CD8-positive, alpha-beta memory T cell (primary cell): ENCODE measurements at regions not wholly inside any gene's neighbourhood (a gene's known extent, or its start where the extent isn't known, plus 50 kb on each side); places are given as distances from the start of the nearest gene placed in this dataset.
"Not testable (repeated sequence)": the region's sequence is repeated elsewhere in the genome, so short reads cannot be mapped to it uniquely, and the experiment has no call there.

Experiments used
- CTCF ChIA-PET: fragments of 350-600 bp; sonication (Branson Sonifier 250); formaldehyde crosslinking; loops from one replicate; lab custom pipeline; 2021; ENCODE audit warnings: antibody characterized with exemption; lab: Charles Lee
- POLR2A ChIA-PET: fragments of 350-600 bp; sonication (Branson Sonifier 250); formaldehyde crosslinking; loops from one replicate; lab custom pipeline; 2021; ENCODE audit warnings: antibody characterized with exemption; lab: Charles Lee
- DNase-seq, 5 donors: peaks; one replicate each; pipeline versions ENCODE4 v3.0.0 to v3.0.0-alpha.2; 2020 to 2022; ENCODE audit warnings: mixed read lengths in 1 of 5
- H3K27ac ChIP-seq: one replicate; pipeline ENCODE4 v1.7.0; 2013; ENCODE audit warnings: low read depth, mild to moderate bottlenecking, low read length, moderate library complexity
- H3K27me3 ChIP-seq: 2 replicates; pipeline ENCODE4 v1.7.0; 2013; ENCODE audit warnings: low read length, mild to moderate bottlenecking; ENCODE audit not compliant: insufficient read depth, poor library complexity, severe bottlenecking
- H3K36me3 ChIP-seq: 2 replicates; pipeline ENCODE4 v1.7.0; 2013; ENCODE audit warnings: mild to moderate bottlenecking, low read length, moderate library complexity; ENCODE audit not compliant: insufficient read depth
- H3K4me1 ChIP-seq: 2 replicates; pipeline ENCODE4 v1.7.0; 2013; ENCODE audit warnings: mild to moderate bottlenecking, low read length, moderate library complexity; ENCODE audit not compliant: insufficient read depth
- H3K4me3 ChIP-seq: 2 replicates; pipeline ENCODE4 v1.7.0; 2013; ENCODE audit warnings: mild to moderate bottlenecking, low read length
- H3K9me3 ChIP-seq: 2 replicates; pipeline ENCODE4 v1.7.0; 2013; ENCODE audit warnings: mild to moderate bottlenecking, low read length
- H3K27ac Mint-ChIP-seq, 8 donors: one replicate each; pipeline ENCODE4 v1.8.0; 2020 to 2021; ENCODE audit warnings: mixed read lengths in 8 of 8, mild to moderate bottlenecking in 6 of 8, inconsistent platforms in 3 of 8, moderate library complexity in 3 of 8
- H3K27me3 Mint-ChIP-seq, 2 donors: one replicate each; pipeline ENCODE4 v1.8.0; 2020 to 2021; ENCODE audit warnings: mixed read lengths in 2 of 2, mild to moderate bottlenecking in 1 of 2, moderate library complexity in 1 of 2
- H3K36me3 Mint-ChIP-seq, 3 donors: one replicate each; pipeline ENCODE4 v1.8.0; 2020 to 2021; ENCODE audit warnings: mixed read lengths in 3 of 3, inconsistent platforms in 1 of 3, mild to moderate bottlenecking in 1 of 3
- H3K4me1 Mint-ChIP-seq, 3 donors: one replicate each; pipeline ENCODE4 v1.8.0; 2020 to 2021; ENCODE audit warnings: mixed read lengths in 3 of 3, inconsistent platforms in 1 of 3, mild to moderate bottlenecking in 1 of 3
- H3K4me3 Mint-ChIP-seq, 7 donors: one replicate each; pipeline ENCODE4 v1.8.0; 2020 to 2021; ENCODE audit warnings: mixed read lengths in 7 of 7, mild to moderate bottlenecking in 6 of 7, moderate library complexity in 4 of 7, inconsistent platforms in 2 of 7
- H3K9me3 Mint-ChIP-seq, 5 donors: one replicate each; pipeline ENCODE4 v1.8.0; 2020 to 2022; ENCODE audit warnings: mixed read lengths in 5 of 5, mild to moderate bottlenecking in 3 of 5, moderate library complexity in 2 of 5, inconsistent platforms in 1 of 5

DNA sequence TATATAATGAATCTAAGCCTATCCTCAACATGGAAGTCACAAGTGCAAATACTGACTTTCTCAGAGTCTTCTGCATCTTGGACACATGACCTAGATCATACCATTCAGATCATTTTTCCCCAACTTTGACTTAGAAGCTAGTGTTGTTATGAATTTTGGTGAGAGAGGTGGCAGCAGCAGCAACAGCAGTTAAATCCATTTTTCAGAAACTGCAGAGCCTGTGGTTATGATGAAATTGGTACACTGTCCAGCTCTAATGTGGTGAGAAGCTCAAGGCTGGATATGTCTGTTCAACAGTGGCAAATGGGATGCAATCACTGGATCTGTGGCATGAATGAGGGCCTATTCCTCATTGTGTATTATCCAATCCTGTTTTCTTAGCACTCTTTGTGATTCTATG, 290.1 kb upstream of the SATB1 start:
- H3K4me1 Mint-ChIP-seq = peaks cover 54 to 73% (median 63%) of the 10 kb centered on the region in 3 donors
- CTCF ChIA-PET = interaction anchor here (0.9 to 2.3 kb wide), 5 partner anchors 10 to 43 kb away, joined by 3 to 9 read pairs (median 3); no protein-coding TSS in a partner anchor
- H3K36me3 ChIP-seq = no peaks in the 10 kb centered on the region
- no peak for DNase-seq
- POLR2A ChIA-PET = interaction anchor here (0.7 kb wide), 1 partner anchor 39 kb away, joined by 3 read pairs; no protein-coding TSS in a partner anchor
- no peaks in the 10 kb centered on the region for H3K27me3 ChIP-seq
- H3K27me3 Mint-ChIP-seq = no peaks in the 10 kb centered on the region
- peaks cover 0 to 13% (median 5%) of the 10 kb centered on the region in 5 donors for H3K9me3 Mint-ChIP-seq
- H3K27ac Mint-ChIP-seq = peak overlapping the region; percentile 45 to 83 (median 70)
- H3K27ac ChIP-seq = no peak overlapping the region
- H3K4me3 Mint-ChIP-seq = peak overlapping the region in 5 of 7 donors; percentile 3 to 68 (median 46)
- peak overlapping the region; percentile 27 for H3K4me3 ChIP-seq
- no peaks in the 10 kb centered on the region for H3K9me3 ChIP-seq
- peaks cover 0 to 45% (median 3%) of the 10 kb centered on the region in 3 donors for H3K36me3 Mint-ChIP-seq
- peaks cover 62% of the 10 kb centered on the region for H3K4me1 ChIP-seq

- POLR2A ChIA-PET = no interaction called here
Measured at GRCh38 chr3:18713577-18713951, 288.4 kb upstream of the SATB1 start.

DNA sequence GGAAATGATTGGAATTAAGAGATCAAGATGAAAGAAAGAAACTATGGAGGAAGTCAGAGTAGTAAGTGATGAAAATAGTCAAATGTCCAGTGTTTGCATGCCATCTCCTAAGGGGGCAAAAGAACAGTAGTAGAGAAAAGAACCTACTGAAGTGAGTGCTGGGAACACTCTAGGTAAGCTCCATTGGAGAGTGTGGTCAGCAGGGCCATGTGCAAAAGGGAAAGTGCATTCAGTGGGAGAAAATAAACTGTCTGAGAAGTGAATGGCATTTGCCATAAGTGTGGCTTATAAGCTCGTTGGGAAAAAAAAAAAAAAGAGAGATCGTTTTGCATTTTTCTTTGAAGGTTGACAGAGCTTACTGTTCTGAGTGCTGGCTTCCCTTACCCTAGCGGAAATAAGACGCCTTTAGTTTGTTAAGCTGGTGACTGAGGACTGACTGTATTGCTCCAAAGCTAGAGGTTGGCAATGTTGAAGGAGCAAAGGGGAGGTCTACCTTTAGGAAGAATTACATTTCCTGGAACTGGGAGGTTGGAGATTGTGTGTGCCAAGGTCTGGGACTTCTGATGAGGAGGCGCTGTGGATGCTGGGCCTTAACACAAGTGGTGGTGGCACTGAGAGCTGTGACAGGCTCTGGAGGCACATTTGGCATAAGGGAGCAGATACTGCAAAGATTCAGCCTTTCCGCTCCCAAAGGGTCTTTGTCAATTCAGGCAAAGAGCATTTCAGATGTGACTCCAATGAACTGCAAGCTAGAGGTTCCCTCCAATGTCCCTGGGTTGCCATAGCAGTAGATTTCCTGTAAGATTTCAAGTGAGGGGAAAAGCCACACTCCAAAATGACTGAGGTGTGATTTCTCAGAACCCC, 287.8 kb upstream of the SATB1 start:
- no peak overlapping the region for H3K4me3 ChIP-seq
- CTCF ChIA-PET = interaction anchor here (1.3 kb wide), 1 partner anchor 45 kb away, joined by 4 read pairs; no protein-coding TSS in a partner anchor
- Mint-ChIP-seq H3K4me1 (peaks cover 56 to 67% (median 57%) of the 10 kb centered on the region in 3 donors), H3K4me3 (peak overlapping the region in 6 of 7 donors; percentile 44 to 83 (median 67)), H3K9me3 (peaks cover 0 to 3% (median 0%) of the 10 kb centered on the region in 5 donors), H3K36me3 (peaks cover 0 to 38% (median 3%) of the 10 kb centered on the region in 3 donors), H3K27me3 (no peaks in the 10 kb centered on the region), H3K27ac (peak overlapping the region; percentile 58 to 96 (median 88))
- no peaks in the 10 kb centered on the region for H3K9me3 ChIP-seq
- H3K27me3 ChIP-seq = no peaks in the 10 kb centered on the region
- H3K4me1 ChIP-seq = peaks cover 55% of the 10 kb centered on the region
- H3K27ac ChIP-seq = no peak overlapping the region
- DNase-seq = peak in 1 of 5 donors; percentile 43
- H3K36me3 ChIP-seq = no peaks in the 10 kb centered on the region
- POLR2A ChIA-PET = no interaction called here

More at GRCh38 chr3:18713577-18713951, 288.4 kb upstream of the SATB1 start:
- Histone ChIP-seq H3K36me3 (no peaks in the 10 kb centered on the region), H3K4me1 (peaks cover 59% of the 10 kb centered on the region), H3K27ac (no peak overlapping the region), H3K4me3 (no peak overlapping the region), H3K9me3 (no peaks in the 10 kb centered on the region), H3K27me3 (no peaks in the 10 kb centered on the region)
- H3K4me1 Mint-ChIP-seq = peaks cover 59 to 71% (median 63%) of the 10 kb centered on the region in 3 donors
- H3K36me3 Mint-ChIP-seq = peaks cover 0 to 39% (median 3%) of the 10 kb centered on the region in 3 donors
- H3K4me3 Mint-ChIP-seq = peak overlapping the region in 6 of 7 donors; percentile 9 to 76 (median 46)
- H3K9me3 Mint-ChIP-seq = peaks cover 0 to 4% (median 0%) of the 10 kb centered on the region in 5 donors
- no peak for DNase-seq
- CTCF ChIA-PET = interaction anchor here (1.3 kb wide), 1 partner anchor 45 kb away, joined by 4 read pairs; no protein-coding TSS in a partner anchor
- H3K27me3 Mint-ChIP-seq = no peaks in the 10 kb centered on the region
- H3K27ac Mint-ChIP-seq = peak overlapping the region in 7 of 8 donors; percentile 27 to 92 (median 85)

DNA sequence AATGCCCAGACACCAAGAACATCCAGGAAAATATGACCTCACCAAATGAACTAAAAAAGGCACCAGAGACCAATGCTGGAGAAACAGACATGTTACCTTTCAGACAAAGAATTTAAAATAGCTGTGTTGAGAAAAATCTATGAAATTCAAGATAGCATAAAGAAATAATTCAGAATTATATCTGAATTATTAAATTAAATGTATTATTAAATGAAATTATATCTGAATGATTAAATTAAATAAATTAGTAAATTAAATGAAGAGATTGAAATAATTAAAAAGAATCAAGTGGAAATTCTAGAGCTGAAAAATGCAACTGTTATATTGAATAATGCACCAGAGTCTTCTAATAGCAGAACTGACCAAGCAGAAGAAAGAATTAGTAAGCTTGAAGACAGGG, 279.2 kb upstream of the SATB1 start:
- no peak overlapping the region for H3K27ac Mint-ChIP-seq
- no peaks in the 10 kb centered on the region for H3K27me3 ChIP-seq
- DNase-seq = no peak
- H3K4me1 ChIP-seq = no peaks in the 10 kb centered on the region
- ChIA-PET POLR2A (no interaction called here), CTCF (interaction anchor here (0.7 to 1.4 kb wide), 3 partner anchors 10 to 146 kb away, joined by 3 read pairs; no protein-coding TSS in a partner anchor)
- H3K36me3 ChIP-seq = no peaks in the 10 kb centered on the region
- H3K4me3 Mint-ChIP-seq = no peak overlapping the region
- no peak overlapping the region for H3K4me3 ChIP-seq
- H3K9me3 ChIP-seq = no peaks in the 10 kb centered on the region
- H3K9me3 Mint-ChIP-seq = peaks cover 22 to 35% (median 23%) of the 10 kb centered on the region in 5 donors
- H3K27ac ChIP-seq = no peak overlapping the region
- H3K36me3 Mint-ChIP-seq = peaks cover 3 to 49% (median 3%) of the 10 kb centered on the region in 3 donors
- peaks cover 2 to 8% (median 4%) of the 10 kb centered on the region in 3 donors for H3K4me1 Mint-ChIP-seq
- H3K27me3 Mint-ChIP-seq = no peaks in the 10 kb centered on the region

GRCh38 chr3:18703798-18704197, 278.7 kb upstream of the SATB1 start:
- Mint-ChIP-seq H3K9me3 (peaks cover 22 to 35% (median 23%) of the 10 kb centered on the region in 5 donors), H3K4me3 (no peak overlapping the region), H3K36me3 (peaks cover 3 to 52% (median 3%) of the 10 kb centered on the region in 3 donors), H3K27me3 (no peaks in the 10 kb centered on the region), H3K4me1 (peaks cover under 1 to 4% (median 4%) of the 10 kb centered on the region in 3 donors), H3K27ac (peak overlapping the region in 1 of 8 donors; percentile 11)
- no peak for DNase-seq
- H3K36me3 ChIP-seq = no peaks in the 10 kb centered on the region
- no peaks in the 10 kb centered on the region for H3K9me3 ChIP-seq
- no peak overlapping the region for H3K27ac ChIP-seq
- H3K4me3 ChIP-seq = no peak overlapping the region
- CTCF ChIA-PET = interaction anchor here (0.7 to 1.4 kb wide), 3 partner anchors 11 to 145 kb away, joined by 3 read pairs; no protein-coding TSS in a partner anchor
- H3K27me3 ChIP-seq = no peaks in the 10 kb centered on the region
- no peaks in the 10 kb centered on the region for H3K4me1 ChIP-seq
- POLR2A ChIA-PET = no interaction called here

DNA sequence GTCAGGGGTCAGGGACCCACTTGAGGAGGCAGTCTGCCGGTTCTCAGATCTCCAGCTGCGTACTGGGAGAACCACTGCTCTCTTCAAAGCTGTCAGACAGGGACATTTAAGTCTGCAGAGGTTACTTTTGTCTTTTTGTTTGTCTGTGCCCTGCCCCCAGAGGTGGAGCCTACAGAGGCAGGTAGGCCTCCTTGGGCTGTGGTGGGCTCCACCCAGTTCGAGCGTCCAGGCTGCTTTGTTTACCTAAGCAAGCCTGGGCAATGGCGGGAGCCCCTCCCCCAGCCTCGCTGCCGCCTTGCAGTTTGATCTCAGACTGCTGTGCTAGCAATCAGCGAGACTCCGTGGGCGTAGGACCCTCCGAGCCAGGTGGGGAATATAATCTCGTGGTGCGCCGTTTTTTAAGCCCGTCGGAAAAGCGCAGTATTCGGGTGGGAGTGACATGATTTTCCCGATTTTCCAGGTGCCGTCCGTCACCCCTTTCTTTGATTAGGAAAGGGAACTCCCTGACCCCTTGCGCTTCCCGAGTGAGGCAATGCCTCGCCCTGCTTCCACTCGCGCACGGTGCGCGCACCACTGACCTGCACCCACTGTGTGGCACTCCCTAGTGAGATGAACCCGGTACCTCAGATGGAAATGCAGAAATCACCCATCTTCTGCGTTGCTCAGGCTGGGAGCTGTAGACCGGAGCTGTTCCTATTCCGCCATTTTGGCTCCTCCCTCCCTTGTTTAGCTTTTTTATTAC, 268.6 kb upstream of the SATB1 start:
- H3K36me3 ChIP-seq, H3K27me3 Mint-ChIP-seq, H3K4me1 Mint-ChIP-seq, H3K27me3 ChIP-seq, H3K27ac Mint-ChIP-seq, H3K9me3 Mint-ChIP-seq, H3K9me3 ChIP-seq, H3K4me3 Mint-ChIP-seq, H3K4me3 ChIP-seq, H3K27ac ChIP-seq, H3K4me1 ChIP-seq, DNase-seq, CTCF ChIA-PET, POLR2A ChIA-PET: not testable (repeated sequence)
- peaks cover 0 to 13% (median 0%) of the 10 kb centered on the region in 3 donors for H3K36me3 Mint-ChIP-seq

DNA sequence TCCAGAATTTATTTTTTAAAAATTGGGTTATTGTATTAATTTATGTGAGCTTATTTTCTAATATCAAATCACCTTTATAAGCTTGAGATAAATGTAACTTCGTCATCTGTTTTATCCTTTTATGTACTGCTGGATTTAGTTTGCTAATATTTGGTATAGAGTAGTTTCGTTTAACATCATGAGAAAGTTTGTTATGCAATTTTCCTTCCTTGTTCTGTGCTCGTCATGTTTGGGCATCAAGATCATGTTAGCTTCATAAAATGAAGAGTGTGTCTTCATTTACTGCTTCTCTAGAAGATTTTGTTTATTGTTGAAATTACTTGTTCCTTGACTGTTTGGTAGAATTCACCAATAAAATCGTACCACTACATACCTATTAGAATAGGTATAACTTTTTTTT, 262.1 kb upstream of the SATB1 start:
- POLR2A ChIA-PET = interaction anchor here (0.7 kb wide), 1 partner anchor 86 kb away, joined by 6 read pairs; no protein-coding TSS in a partner anchor

More for the DNA sequence above, 262.1 kb upstream of the SATB1 start:
- H3K9me3 Mint-ChIP-seq = no peaks in the 10 kb centered on the region
- Histone ChIP-seq H3K9me3 (no peaks in the 10 kb centered on the region), H3K4me3 (no peak overlapping the region), H3K4me1 (peaks cover 6% of the 10 kb centered on the region), H3K36me3 (no peaks in the 10 kb centered on the region), H3K27me3 (no peaks in the 10 kb centered on the region), H3K27ac (no peak overlapping the region)
- no peaks in the 10 kb centered on the region for H3K27me3 Mint-ChIP-seq
- H3K27ac Mint-ChIP-seq = no peak overlapping the region
- no peak for DNase-seq
- H3K4me1 Mint-ChIP-seq = peaks cover 13 to 14% (median 14%) of the 10 kb centered on the region in 3 donors
- H3K36me3 Mint-ChIP-seq = peaks cover 0 to 6% (median 0%) of the 10 kb centered on the region in 3 donors
- CTCF ChIA-PET = interaction anchor here (1.3 kb wide), 1 partner anchor 71 kb away, joined by 3 read pairs; no protein-coding TSS in a partner anchor
- no peak overlapping the region for H3K4me3 Mint-ChIP-seq
